Femur (tissue), 1 donor: ENCODE measurements at regions not wholly inside any gene's neighbourhood (a gene's known extent, or its start where the extent isn't known, plus 50 kb on each side); places are given as distances from the start of the nearest gene placed in this dataset.

Source experiments
- DNase-seq: peaks from one replicate; pipeline ENCODE4 v3.0.0-alpha.2; 2017

- no peak for DNase-seq
These were observed 69.3 kb upstream of the RUNX3 start for GRCh38 chr1:24999426-24999825.

DNA sequence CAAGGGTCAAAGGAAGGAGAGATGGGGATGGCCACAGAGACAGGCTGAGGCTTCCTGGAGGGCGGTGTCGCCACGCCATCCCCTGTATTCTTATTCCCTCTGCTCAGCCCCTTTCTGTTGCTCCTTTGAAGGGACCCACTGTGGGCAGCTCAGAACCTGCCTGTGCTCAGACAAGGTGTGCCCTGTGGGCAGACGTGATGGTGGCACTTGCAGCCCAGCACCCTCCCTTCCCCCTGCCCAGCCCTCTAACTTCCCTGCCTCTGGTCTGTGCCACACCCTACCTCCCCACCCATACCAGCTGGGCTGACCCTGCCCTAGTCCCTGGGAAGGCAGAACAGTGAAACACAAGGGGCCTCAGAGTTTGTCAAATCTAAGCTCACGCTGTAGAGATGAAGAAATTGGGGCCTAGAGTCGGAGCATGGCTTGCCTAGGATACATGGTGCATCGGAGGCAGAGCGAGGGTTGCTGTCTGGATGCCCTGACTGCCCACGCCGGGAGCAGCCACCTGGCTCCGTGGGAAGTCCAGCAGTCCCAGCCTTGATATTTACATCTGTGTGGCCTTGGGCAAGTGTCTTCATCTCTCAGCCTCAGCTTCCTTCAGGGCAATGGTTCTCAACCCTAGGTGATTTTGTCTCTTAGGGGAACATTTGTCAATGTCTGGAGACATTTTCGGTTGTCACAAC, 68.6 kb upstream of the RUNX3 start:
- no peak for DNase-seq

DNA sequence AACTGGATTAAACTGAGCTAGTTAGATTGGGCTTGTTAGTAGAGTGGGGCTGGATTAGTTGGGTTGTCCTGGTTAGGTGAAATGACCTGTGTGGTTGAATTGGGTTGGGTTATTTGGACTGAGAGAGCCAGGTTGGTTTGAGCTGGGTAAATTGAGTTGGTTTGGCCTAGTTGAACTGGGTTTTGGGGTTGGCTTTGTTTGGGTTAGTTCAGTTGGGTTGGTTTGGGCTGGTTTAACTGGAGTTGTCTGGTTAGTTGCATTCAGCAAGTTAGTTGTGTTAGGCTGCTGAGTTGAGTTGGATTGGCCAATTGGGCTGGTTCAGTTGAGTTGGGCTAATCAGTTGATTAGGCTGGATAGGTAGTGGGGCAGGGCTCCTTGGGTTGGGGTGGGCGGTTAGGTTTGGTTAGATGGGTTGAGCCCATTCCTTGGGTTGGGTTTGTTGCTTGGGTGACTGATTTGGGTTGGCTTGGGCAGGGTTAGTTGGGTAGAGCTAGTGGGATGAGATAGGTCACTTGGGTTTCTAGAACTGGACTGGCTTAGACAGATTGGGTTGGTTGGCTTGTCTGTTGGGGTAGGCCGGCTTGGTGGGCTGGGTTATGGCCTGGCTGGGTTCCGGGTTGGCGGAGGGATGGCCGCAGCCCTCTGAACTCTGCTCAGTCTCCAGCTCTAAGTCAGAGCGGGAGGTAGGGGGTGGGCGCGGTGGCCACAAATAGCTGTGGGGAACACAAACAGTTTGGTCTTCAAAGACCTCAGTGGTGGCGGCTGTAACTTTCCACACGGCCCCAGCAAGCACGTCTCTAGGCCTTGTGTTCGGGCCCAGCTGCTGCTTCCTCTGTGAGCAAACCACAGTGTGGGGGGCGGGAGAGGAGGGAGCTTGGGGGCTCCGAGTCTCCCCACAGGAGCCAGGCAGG, 67.2 kb upstream of the RUNX3 start:
- peak; percentile 46 for DNase-seq

DNA sequence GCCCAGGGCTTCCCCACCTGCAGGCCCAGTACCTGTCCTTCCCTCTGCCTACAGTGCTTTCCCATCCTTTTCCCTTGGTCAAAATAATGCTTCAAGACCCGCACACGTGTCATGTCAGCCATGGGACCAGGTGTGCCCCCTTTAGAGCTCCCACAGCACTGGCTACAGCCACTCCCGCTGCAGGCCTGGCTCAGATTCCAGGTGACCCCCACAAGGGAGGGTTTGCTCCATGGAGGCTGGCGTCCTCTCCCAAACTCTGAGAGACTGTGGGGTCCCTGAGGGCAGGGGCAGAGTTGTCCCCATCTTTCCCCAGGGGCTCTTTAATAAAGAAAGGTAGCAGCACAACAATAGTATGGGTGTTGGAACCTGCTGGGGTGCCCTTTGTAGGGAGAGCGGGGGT, 66.4 kb upstream of the RUNX3 start:
- DNase-seq, result no peak

DNA sequence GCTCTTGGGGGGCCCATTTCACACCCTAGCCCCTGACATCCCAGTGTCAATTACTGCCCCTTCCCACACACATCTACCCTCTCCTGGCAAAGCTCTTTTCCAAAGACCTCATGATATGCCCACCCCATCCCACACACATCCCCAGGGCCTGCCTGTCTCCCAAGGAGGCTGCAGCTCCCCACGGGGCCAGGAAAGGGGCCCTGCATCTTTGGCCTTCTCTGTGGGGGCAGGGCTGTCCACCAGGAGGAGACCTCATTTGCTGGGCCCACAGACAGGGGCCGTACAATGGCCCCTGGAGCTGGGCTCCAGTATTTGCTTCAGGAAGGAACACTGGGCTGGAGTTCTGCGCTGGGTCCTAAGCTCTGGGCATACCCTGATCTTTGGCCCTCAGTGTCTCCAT, 65.6 kb upstream of the RUNX3 start:
- DNase-seq, result no peak

DNA sequence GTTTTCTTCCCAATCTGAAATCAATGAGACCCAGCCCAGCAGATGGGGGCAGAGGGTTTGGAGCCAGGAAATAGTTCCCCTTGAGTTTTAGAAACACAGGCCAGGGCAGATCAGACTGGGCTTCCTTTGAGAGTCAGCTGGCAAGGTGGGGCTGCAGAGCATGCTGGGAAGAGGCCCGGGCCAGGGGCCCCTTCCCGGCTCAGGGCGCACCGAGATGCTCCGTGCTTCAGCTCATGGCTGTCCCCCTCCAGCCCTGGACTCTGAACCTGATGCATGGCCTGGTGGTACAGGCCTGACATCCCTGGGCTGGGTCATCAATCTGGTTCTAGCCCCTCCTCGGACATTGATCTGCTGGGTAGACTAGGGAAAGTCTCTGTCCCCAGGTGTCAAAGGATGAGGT, 65.1 kb upstream of the RUNX3 start:
- DNase-seq, result no peak

DNA sequence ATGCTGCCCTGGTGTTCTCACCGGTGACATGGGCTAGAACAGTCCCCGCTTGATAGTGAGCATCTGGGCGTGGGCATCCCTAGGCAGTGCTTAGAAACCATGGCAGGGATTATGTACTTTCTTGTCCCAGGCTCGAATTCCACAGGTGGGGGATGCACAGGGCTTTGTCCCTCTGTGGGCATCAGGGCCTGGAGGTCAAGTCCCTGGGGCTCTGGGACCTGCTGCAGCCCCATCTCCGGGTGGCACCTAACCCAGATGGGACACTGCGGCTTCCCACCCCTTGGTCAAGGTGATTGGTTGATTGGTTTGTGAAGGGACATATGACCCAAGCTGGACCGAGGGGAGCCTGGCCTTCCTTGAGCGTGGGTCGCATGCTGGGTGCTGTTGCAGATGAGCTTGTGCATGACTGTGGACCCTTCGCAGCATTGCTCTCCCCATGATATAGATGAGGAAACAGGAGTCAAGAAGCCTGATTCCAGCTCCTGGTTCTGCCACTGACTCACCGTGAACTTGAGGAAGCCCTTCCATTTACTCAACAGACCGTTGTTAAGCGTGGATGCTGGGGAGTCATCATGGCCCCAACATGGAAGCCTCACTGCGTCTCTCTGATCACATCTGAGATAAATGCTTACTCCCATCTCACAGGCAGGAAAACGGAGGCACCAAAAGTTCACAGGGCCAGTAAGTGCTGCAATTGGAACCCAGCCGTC, 64.0 kb upstream of the RUNX3 start:
- no peak for DNase-seq

DNA sequence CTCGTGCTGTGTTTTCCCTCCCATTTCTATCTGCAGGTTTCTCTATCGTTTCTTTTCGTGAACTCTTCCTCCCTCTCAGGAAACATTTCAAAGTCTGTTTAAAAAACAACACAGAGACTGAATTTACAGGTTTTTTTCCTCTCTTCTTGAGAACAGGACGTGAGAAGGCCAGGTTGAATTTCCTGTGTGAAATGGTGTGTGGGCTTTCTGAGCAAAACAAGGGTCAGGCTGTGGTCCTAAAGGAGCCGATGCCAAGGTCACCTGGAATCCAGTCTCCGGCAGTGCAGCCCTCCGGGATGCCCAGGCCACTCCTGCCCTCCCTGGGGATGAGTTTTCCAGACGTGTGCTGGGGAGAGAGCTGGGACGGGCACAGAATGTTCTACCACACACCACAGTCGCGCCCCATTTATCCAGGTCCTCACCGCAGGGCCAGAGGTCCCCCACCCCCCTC, 62.7 kb upstream of the RUNX3 start:
- DNase-seq, result no peak

DNA sequence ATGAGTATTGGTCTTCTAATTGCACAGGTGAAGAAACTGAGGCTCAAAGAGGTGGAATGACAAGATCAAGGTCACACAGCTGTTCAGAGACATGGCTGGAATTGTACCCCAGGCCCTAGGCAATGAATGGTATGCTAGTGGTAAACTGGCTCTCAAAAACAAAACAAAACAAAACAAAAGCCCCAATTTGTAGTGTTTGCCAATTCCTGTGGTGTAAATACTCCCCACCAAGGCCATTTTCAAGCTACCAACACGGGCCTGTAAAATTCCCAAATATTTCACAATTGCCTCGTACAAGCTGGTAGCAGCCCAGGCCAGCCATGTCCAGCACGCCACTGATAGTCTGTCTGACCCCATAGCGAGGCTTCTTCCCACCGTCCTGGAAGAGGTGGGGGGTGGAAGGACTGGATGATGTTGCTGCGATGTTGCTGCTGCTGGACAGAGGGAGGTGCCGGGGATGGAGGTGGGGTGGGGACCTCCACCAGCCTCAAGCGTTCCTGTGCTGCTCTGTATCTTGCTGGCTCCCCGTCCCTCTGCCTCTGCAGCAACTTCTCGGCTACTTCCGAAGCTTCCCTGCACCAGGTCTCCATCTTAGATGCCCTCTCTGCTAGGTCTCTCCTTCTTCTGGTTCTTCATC, 62.2 kb upstream of the RUNX3 start:
- DNase-seq, result no peak

- no peak for DNase-seq
These were observed 61.6 kb upstream of the RUNX3 start for GRCh38 chr1:24991697-24992096.

GRCh38 chr1:24990779-24991641, 60.9 kb upstream of the RUNX3 start:
- DNase-seq, result no peak

- no peak for DNase-seq
These were observed 60.1 kb upstream of the RUNX3 start for GRCh38 chr1:24990136-24990535.

DNA sequence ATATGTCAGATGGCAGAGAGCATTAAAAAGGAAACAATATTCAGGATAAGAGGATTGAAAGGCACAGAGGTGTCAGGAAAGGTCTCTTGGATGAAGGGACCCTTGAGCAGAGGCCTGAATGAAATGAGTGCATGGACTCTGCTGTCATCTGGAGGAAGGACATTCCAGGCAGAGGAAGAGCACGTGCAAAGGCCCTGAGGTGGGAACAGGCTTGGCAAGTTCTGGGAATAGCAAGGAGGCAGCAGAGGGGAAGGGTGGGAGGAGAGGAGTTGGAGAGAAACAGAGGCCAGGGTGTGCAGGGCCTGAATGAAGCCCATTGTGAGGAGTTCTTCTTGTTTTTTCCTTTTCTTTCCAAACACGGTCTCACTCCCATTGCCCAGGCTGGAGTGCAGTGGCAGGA, 59.0 kb upstream of the RUNX3 start:
- no peak for DNase-seq

GRCh38 chr1:24988558-24988912, 58.5 kb upstream of the RUNX3 start:
- DNase-seq, result no peak

DNA sequence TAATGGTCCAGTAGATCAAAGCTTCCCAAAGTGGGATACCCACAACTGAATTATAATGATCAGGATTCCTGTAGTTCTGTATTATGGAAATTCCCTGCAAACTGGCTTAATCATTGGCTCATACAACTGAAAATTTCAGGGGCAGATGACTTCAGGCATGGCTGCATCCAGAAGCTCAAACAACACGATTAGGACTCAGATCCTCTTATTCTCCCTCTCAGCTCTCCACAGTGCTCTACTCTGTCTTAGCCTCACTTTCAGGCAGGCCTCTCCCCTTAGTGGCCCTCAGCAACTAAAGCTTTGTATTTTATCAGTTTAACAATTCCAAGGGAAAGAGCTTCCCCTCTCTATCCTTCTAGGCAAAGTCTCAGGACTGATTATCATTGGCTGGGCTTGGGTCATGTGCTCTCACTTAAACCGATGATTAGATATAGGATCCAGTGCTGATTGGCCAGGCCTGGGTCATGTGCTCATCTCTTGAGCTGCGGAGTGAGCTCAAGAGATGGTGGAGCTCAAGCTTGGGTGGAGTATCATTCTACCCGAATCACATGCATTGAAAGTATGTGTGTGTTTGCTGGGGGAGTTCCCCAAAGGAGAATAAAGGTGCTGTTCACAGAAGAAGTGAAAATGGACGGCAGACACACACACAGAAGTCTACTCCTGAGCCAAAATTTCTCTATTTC, 57.9 kb upstream of the RUNX3 start:
- DNase-seq, result no peak

DNA sequence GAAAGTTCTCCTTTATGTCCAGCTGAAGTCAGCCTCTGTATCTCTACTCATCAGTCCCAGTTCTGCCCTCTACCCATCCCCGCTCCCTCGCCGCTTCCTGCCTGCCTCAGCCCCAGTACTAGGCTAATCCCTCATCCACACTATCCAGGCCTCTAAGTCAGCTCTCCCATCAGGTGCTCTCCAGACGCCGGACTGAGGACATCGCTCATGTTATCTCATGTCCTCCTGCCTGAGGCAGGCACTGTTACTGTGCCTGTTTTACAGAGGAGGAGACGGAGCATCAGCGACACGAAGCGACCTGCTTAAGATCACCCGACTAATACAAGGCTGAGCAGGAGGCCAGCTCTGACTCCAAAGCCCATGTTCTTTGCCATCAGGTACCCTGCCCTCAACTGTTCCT, 57.3 kb upstream of the RUNX3 start:
- DNase-seq, result no peak

DNA sequence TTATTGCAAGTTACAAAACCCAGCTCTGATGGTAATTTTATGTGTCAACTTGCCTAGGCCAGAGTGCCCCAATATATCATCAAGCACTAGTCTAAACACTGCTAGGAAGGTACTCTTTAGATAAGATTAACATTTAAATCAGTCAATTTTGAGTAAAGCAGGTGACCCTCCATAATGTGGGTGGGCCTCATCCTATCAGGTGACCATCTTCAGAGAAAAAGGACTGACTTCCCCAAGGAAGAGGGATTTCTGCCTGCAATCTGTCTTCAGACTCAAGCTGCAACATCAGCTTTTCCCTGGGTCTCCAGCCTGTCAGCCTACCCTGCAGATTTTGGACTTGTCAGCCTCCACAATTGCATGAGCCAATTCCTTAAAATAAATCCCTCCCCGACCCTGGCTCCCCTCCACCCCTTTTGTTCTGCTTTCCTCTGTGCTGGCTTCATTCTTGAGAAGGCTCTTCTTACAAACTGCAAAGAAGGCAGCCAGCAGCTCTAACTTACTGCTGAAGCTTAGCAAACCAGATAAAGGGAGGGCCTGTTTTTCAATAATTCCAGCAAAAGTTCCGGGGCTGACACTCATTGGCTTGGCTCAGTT, 56.4 kb upstream of the RUNX3 start:
- DNase-seq, result peak; percentile 90

DNA sequence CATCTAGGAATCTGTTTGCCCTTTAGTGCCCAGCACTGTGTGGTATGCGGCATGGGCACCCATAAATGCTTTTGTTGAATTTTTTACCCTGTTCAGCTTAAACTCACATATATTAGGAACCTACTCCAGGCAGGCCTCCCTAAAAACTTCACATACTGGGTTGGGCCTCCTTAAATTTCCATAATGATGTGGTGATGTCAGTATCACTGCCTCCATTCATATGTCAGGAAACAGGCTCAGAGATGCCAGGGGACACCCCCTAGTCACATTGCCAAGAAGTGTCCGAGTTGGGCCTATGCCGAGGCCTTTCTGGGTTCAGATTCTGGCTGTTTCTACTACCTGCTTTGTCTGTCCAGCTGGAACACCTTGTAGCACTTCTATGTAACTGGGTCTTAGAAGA, 55.7 kb upstream of the RUNX3 start:
- no peak for DNase-seq

DNA sequence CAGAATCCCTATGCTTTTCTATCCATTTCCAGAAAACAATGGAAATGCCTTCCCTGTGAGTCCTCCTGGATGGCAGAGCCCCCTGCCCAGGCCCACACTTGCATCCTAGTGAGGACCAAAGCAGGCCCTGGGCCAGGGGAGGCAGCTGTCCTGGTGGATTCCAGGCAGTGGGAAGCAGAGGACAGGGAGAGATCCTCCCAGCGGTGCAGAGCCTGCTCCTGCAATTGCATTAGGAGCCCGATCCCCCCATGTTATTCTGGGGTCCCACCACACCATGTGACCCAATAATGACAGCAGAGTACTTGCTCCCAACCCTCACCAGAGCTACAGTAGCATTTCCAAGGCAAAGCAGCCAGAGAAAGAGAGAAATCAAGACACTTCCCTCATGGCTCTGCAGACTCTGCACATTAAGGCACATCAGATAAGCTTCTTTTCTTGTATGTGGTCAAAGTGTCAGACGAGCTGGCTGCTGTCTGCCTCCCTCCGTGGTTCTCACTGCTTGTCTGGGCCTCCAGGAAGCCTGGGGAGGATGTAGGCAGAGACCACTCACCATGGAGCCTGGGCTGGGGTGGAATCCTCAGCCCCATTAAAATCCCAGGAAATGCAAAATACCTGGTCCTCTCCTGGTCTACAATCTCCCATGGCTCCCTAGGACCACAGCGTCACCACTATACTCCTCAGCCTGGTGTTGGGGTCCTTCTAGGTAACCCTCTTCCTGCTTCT, 54.9 kb upstream of the RUNX3 start:
- DNase-seq, result no peak

GRCh38 chr1:24984300-24984699, 54.2 kb upstream of the RUNX3 start:
- DNase-seq, result no peak
